GM18502 (cell line): ENCODE measurements at regions not wholly inside any gene's neighbourhood (a gene's known extent, or its start where the extent isn't known, plus 50 kb on each side); places are given as distances from the start of the nearest gene placed in this dataset.
"Not testable (repeated sequence)": the region's sequence is repeated elsewhere in the genome, so short reads cannot be mapped to it uniquely, and the experiment has no call there.

Experiments
- ATAC-seq: cut with Tn5 transposase; IDR thresholded peaks from one replicate; pipeline ENCODE4 v1.9.1; 2021; ENCODE audit warnings: mild to moderate bottlenecking; ENCODE audit not compliant: unreplicated experiment, poor library complexity

DNA sequence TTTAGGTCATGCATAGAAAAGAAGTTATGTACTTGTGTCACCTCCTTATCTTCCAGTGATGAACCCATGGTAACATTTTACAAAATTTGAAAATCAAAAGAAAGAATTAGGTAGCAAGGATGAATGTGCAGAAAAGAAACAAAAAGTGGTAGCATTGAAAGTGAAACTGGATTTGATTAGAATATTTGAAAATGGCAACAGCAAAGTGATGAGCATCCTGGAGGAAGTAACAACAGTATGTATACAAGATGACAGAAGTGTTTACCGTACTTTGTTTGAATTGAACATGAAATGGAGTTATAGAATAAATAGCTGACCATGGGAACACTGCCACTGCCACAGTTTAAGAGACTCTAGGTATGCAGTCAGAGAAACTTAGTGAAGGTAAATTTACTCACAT is 1313.1 kb downstream of the CDH11 start:
- ATAC-seq: no peak

DNA sequence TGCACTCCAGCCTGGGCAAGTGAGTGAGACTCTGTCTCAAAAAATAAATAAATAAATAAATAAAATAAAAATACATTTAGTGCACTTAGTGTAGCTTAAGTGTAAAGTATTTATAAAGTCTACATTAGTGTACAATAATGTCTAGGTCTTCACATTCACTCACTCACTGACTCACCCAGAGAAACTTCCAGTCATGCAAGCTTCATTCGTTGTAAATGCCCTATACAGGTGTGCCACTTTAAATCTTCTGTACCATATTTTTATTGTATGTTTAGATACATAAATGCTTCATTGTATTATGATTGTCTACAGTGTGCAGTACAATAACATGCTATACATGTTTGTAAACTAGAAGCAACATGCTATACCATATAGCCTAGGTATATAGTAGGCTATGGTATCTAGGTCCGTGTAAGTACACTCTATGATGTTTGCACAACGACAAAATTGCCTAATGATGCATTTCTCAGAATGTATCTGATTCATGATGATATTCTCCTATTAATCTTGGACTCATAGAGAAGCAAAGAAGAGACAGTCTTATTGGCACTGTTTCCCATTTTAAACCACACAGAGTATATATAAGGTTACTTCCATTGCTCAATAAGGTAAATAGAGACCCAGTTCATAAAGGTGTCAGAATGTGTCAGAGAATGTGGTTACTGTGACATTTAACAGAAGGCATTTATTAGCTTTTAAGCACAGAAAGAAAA is 1314.9 kb downstream of the CDH11 start:
- no peak for ATAC-seq

DNA sequence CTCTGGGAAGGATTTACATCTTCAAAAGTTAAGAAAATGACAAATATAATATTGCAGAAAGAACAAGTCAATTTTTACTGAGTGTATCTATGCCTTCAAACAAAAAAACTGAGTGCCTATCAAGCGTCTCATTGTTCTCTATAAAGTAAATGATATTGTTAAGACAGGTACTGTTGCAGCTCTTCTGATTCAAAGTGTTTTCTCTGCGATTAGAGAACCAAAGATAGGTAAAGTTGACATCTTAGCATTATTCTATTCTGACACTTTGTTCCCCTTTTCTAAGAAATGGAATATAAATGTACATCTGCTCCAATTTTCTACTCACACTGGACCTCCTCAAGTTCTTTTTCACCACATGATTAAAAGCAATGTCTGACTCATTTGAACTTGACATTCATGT is 1317.7 kb downstream of the CDH11 start:
- no peak for ATAC-seq

DNA sequence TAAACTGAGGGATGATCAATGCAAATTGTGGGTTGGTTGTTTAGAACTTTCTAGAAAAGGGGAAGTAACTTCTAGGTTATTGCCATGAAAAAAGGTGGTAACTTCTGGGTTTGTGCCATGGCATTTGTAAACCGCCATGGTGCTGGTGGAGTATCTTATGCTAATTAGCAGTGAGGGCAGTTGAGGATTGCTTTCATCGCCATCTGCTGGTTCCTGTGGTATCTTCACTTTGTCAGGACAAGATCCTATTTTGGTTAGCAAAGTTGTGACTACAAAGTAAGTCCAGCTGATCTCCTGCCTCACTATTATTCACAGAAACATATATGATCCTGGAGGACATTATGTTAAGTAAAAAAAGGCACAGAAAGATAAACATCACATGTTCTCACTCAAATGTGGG is 1332.3 kb downstream of the CDH11 start:
- no peak for ATAC-seq

DNA sequence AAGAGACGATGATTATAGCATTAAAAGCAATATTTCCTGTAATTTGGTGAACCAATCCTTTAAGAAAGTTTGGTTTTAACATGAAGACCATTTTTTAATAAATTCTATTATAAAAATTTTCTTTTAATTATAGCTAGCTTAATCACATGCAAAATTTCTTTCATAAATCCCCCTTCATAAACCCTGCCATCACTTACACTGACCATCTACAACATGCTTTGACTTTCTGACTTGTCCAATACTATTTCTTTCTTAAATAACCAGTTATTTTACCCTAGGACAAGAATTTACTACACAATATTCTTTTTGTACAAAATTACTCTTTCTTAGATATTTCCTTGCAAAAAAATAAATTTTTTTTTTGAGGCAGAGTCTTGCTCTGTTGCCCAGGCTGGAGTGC is 1334.8 kb downstream of the CDH11 start:
- no peak for ATAC-seq

DNA sequence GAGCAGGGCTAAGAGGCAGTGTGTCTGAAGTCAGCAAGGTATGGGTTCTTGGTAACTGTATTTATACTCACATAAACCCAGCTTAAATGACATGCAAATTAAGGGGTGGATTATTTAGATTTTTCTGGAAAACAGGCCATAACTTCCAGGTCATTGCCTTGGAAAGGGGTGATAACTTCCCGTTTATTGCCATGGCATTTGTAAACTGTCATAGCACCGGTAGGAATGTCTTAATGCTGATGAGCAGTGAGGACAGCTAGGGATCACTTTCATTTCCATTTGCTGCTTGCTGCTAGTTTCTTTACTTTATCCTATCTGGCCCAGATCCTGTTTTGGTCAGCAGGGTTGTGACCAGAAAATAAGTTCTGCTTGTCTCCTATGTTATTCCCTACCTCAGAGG is 1336.7 kb downstream of the CDH11 start:
- ATAC-seq: no peak

DNA sequence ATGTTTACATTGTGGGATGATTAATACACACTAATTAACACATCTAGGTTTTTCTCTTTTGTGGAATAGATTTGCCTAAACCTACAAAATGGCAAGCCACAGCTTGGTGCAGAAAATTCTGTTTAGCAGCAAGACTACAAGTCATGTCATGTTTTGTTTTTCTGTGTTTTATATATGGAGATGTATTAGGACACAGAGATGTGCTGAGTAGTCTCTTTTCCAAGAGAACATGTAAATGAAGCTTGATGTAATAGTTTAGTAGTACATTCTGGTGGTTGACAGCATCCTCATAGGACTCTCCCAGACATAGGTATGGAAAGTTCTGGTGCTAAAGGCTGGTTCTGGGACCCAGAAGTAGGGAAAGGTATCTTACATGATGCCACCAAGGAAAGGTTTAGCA is 1345.4 kb downstream of the CDH11 start:
- ATAC-seq: no peak

DNA sequence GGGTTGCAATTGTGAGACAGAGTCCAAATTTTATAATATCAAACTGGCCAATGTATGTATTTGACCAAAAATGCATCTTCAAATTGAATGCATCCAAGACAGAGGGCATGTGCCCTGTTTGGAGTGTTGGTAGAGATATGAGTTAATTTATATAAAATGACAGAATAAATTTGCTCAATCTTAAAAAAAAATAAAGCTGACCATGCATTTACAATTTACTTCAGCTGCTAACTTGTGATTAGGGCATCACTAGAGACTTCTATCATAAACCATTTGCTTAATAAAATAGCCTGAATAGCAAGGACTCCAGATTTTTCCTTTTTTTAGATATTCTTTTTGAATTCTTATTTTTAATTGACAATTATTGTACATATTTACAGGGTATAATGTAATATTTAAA is 1345.8 kb downstream of the CDH11 start:
- ATAC-seq: no peak

DNA sequence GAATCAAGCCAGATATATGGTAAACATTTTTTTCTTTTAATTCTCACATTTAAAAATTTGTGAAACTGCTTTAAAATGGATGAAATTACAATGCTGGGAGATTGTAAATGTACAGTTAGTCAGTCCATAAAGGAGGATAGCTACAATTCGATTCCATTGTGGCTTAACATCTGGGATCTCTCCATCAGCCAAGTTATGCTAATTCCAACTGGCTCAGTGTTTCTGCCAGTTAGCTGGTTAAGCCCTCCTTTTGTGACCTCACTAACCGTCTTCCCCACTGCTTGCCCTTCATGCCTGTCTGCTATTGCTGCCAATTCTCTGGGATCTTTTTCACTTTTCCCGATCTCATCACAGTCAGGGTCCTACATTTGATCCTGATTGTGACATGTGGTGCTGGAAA is 1347.6 kb downstream of the CDH11 start:
- no peak for ATAC-seq

DNA sequence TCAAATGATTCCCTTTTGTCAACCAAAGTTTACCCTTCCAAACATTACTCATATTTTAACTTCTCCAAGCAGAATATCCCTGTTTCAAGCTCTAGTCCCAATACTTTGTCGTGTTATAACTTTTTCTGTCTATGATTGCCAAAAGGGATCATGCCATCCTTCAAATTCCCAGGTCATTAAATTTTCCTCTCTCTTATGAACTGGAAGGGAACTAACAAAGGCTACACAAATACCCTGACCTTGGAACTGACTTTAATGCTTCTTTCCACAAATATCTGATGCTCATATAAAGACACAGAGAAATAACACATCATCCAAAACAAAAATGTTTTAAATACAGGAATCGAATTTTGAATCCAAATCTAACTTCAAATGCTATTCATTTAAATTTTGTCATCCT is 1352.7 kb downstream of the CDH11 start:
- ATAC-seq: no peak

DNA sequence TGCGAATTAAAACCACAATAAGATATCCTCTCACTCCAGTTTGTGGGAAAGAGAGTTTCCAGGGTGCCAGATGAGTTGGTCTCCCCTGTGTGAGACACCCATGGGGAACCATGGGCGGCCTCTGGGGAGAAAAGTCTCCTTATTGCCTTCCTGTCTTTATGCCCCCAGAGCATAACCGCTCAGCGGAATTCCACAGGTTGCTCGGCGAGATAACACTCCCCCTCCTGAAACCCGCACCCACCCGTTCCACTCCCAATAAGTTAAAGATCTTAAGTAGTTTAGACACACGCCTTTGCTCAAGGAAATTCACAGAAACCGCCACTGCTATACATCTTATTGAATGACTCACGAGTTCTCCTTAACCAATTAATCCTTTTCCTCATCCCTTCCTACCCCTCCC is 1361.6 kb downstream of the CDH11 start:
- ATAC-seq: not testable (repeated sequence)

DNA sequence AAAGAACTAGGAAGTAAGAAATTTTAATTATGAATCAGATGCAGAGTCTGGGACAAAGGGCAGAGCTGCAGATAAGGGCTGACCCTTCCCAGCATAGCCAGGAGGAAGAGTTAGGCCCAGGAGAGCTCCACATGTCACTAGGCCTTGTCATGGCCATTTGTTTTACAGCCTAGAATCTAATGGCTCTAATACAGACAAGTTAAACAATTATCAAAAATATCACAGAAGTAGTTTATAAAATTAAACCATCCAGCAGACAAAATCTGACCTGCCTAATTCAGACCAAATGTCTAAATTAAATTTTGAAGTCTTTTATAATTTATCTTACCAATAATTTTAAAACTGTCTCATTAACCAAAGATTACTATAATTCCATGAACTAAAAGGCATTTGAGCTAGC is 1369.5 kb downstream of the CDH11 start:
- no peak for ATAC-seq

DNA sequence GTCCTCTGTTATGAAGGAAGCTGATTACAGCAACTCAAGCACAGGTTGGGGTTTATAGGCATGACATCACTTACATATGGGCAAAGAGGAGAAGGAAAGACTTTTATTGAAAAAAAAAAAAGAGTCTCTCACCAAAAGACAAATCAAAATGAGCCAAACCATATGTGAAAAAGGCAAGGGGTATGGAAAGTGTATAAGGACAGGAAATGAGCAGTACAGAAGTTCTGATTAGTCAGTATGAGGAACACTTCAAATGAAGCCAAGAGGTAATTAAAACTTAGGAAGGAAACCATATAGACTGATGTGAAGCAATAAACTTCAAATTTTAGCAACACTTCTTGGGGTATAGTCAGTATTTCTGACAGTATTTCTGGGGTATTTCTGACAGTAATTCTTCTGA is 1372.6 kb downstream of the CDH11 start:
- ATAC-seq: no peak

DNA sequence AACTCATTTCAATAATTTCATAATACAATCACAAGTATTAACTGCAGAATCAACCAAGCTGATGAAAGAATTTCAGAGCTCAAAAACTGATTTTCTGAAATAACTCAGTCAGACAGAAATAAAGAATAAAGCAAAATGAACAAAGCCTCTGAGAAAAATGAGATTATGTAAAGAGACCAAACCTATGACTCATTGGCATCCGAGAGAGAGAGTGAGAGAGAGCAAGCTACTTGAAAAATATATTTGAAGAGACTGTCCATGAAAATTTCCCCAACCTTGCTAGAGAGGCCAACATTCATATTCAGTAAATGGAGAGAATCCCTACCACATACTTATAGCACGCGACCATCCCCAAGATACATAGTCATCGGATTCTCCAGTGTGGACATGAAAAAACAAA is 1376.4 kb downstream of the CDH11 start:
- ATAC-seq: no peak

DNA sequence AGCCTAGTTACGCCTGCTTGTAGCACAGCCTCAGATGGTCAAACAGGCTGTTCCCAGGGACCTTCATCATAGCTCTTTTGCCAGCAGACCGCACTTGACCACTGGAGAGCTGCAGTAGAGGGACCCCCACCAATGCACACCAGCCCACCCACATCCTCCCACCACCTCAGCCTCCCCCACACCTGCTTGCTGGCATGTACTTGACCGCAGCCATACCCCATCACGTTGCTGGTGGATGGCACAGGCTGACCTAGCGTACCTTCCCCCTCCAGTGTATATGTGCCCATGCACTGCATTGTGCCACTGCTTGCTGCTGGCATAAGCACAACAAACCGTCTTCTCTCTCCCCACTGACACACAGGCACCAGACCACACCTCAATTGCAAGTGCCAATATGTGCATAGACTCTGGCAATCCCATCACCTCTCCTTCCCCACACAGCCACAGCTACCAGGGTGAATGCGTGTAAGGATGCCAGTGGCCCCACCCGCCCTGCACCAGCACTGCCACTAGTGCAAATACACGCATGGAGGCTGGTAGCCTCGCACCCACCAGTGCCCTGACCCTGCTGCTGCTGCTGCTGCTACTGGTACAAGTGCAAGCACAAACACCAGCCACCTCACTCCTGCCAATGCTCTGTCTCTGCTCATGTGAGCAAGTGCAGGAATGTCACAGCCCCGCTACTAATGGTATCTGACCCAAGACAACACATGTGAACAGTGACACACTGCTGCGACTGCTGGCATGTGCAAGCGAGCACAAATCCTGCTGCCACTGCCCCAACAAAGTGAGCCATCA is 1377.6 kb downstream of the CDH11 start:
- no peak for ATAC-seq

DNA sequence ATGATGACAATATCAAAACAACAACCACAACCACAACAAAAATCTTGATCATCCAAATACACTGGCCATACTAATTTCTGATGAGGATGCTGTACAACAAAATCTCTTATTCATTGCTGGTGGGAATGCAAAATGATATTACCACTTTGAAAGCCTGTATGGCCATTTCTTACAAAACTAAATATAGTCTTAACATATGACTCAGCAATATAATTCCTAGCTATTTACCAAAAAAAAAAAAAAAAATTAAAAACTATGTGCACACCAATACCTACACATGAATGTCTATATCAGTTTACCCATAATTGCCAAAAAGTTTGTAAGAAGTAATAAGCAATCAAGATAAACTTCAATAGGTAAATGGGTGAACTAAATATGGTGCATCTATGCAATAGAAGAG is 1379.7 kb downstream of the CDH11 start:
- ATAC-seq: no peak

DNA sequence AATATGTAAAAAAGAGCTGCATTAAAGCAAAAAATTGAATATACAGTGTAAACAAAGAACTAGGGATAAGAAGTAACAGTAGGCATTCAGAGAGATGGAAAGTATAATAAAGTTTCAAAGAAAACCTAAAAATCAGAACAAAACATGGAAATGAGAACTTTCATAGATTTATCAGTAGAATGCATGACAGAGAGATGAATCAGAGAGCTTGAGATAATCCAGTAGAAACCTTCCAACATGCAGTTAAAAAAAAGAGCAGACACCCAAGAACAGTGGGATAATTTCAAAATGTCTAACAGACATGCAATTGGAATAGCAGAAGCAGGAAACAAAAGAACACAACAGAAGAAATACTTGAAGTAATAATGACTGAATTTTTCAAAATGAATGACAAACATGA is 1384.2 kb downstream of the CDH11 start:
- no peak for ATAC-seq

DNA sequence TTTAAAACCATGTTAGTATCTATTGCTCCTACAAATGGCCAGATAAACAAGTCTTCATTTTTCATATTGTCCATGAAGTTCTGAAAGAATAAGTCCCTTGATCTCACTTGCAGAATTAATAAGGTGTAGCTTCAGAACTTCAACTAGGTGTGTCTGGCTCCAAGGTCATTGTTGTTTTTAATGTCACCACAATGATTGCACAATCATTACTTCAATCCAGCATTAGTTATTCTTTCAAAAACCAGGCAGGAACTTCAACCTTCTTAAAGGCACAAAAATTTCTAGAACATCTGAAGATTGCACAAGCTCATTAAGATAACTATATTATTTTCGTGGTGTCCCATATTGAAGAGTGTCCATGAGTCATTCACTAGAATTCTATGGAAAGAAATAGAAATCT is 1386.4 kb downstream of the CDH11 start:
- ATAC-seq: no peak

DNA sequence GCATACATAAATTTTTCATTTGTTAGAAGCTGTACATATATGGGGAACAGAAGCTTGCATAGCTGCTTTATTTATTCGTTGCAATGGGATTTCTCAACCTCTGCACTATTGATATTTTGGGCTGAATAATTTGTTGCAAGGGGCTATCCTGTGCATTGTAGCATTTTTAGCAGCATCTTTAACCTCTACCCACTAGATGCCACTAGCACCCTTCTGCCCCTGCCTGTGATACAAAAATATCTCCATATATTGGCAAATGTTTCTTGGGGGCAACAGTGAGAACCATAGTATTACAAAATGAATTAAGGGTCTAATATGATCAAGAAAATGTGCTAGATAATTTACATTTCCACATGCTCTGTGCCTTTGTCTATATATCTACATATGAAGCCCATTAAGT is 1401.0 kb downstream of the CDH11 start:
- ATAC-seq: no peak

DNA sequence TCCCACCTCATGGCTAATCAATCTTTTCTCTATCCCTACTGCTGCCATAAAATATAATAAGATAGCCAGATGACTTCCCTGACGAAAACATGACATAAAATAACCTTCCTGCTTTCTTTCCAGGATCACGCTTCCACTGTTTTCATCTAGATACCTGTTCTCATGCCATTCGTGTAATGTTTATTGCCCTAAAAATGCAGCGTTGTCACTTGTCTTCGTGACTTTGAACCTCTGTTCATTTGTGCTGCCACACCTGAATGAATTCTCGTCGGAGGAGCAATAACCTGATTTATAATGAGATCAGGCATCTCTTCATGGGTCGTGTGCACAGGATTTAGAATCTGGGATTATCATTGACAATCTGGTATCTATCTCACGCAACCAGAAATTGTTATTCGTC is 1401.9 kb downstream of the CDH11 start:
- ATAC-seq: no peak

DNA sequence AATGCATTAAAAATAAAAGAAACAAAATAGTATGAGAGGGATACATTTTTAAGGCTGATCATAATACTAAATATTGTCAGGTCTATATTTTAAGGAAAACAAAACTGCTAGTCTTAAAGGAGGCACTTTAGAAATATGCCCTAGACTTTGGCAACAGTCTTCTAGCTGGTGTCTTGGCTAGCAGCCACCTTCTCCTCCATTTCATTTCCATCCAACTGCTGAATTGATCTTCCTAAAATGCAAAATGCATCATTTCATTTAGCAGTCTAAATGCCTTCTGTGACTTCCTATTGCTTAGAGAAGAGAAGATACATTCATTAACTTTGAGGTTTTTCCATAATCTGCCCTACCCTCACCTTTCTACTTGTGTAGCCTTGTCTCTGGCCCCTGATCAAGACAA is 1404.1 kb downstream of the CDH11 start:
- ATAC-seq: no peak

DNA sequence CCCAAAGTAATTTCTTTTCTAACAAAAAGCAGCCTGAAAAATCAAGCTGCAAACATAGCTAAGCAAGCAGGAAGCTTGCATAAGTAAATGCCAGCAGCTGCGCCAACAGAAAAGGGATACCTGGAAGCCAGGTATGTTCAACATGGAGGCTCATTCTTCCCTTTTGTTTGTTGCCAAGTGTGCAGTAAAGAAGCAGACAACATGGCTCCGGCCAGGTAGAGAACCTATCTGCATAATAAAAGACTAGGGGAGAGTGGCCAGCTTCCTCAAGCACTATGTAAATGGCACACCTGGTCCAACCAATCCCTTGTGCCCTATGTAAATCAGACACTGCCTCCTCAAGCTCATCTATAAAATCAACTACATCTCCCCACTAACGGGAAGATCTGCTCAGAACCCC is 1407.0 kb downstream of the CDH11 start:
- no peak for ATAC-seq
